Hippocampal formation (tissue), 2 donors: ENCODE measurements at regions not wholly inside any gene's neighbourhood (a gene's known extent, or its start where the extent isn't known, plus 50 kb on each side); places are given as distances from the start of the nearest gene placed in this dataset.

Experiments
- DNase-seq, 2 donors: peaks; one replicate each; lab custom pipeline; 2025; lab: John Stamatoyannopoulos, UW

DNA sequence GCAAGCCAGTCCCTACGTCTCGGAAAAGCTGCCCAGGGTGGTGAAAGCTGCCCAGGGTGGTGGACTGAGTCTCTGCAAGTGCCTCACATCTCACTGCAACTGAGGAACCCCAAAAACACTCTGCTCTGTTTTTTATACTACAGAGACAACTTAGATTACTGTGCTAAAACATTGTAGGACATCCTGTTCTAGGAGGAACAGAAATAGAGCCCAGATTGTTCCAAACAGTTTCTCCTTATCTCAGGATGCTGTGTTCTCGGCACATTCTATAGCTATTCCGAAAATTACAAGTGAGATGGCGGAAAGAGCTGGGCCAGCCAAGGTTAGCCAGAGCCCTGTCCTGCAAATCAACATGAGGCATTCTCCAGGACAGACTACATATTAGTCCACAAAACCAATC lies 138.7 kb downstream of the LRIG3 start:
- no peak for DNase-seq

DNA sequence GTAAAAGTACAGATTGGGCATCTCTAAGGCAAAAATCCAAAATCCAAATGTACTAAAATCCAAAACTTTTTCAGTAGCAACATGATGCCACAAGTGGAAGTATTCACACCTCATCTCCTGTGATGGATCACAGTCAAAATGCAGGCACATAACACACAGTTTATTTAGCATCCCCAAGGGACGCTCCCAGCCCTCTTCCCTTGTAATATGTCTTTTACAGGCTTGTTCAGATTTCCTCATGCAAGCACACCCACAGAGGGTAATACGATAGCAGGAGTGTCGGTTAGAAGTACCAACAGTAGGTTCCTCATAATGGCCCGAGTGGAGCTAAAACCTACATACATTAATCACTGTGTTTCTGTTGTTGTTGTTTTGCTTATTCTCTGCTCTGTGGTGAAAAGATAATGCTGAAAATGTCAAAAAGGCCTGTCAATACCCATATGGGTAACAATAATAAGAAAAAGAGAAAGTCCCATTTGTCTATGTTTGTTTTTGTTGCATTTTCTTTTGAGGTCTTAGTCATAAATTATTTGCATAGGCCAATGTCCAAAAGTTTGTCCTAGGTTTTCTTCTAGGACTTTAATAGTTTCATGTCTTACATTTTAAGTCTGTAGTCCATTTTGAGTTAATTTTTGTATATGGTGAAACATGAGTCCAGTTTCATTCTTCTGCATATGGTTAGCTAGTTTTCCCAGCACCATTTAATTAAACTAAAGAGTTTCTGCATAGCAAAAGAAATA lies 133.1 kb downstream of the LRIG3 start:
- no peak for DNase-seq

DNA sequence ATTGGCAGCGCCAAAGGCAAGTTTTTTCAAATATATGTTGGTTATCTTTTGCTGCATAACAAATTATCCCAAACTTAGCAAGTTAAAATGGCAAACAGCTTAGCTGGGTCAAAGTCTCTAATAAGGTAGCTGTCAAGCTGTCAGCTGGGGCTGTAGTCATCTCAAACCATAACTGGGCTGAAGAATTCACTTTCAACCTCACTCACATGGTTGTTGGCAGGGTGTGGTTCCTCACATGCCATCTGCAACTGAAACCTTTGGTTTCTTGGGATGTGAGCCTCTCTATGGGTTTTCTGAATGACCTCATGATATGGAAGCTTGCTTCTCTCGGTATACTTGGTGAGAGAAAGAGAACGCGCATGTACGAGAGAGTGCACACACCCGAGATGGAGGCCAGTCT lies 125.4 kb downstream of the LRIG3 start:
- DNase-seq = no peak

DNA sequence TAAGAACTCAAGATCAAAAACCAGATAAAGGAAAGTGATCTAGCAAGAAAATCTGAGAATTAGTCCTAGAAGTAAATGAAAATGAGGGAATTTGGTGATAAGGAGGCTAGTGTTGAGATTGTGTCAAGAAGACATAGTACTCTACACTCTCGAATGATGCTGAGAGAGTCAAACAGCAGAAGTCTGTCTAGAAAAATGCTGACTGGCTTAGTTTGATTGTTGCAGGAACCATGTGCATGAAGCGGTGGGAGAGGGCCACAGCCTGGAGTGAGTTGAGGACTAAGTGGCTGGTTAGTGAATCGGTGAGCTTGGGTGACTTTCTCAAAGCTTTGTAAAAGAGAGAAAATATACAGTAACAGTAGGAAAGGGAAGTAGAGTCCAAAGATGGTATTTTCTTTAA lies 124.5 kb downstream of the LRIG3 start:
- DNase-seq = no peak

DNA sequence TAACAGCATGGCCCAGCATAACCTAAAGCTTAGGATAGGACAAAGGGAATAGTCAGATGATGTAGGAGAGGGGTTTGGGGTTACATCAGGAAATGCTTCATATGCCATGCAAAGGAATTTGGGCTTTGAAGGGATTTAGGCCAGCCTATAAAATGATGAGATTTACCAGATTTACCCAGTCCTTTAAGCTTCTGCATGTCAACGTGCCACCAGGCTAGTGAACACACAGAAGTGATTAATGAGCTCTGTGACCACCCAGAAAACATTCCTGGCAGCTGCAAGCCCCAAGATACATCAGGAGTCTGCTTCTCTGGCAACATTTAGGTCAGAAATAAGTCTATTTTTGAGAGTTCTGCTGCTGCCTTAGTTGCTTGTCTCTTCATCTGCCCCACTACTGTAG lies 118.3 kb downstream of the LRIG3 start:
- DNase-seq = no peak

DNA sequence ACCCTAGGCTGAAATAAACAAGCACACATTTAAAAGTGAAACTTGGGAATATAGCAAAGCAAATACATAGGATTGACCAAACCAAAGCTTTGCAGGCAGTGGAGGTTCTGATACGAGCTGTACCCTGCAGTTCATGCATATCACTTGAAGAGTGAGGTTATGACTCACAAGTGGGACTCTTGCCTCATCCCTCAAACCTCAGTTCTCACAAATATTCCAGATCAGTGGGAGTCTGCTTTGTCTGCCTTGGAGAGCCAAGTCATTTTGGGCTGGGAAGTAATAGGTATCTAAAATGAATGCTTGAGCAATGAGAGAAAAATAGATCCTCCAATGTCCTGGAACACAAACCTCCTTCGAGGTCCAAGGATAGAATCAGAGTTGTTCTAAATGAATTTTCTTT lies 116.4 kb downstream of the LRIG3 start:
- DNase-seq = no peak

DNA sequence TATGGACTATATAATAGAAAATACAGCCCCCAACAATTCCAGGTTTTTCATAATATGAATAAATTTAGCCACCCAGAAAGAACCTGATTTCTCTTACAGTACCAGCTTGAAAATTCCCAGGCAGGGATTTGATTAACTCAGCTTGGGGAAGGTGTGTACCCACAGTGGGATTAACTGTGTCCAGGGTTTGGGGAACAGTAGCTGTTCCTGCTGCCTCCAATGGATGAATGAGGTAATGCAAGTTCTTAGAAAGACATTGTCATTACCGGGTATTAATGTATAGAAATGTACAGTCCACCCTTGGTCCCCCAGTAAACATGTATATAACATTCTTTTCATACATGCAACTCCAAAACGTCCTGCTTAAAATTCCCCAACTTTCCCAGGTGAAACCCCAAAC lies 115.6 kb downstream of the LRIG3 start:
- DNase-seq = no peak

DNA sequence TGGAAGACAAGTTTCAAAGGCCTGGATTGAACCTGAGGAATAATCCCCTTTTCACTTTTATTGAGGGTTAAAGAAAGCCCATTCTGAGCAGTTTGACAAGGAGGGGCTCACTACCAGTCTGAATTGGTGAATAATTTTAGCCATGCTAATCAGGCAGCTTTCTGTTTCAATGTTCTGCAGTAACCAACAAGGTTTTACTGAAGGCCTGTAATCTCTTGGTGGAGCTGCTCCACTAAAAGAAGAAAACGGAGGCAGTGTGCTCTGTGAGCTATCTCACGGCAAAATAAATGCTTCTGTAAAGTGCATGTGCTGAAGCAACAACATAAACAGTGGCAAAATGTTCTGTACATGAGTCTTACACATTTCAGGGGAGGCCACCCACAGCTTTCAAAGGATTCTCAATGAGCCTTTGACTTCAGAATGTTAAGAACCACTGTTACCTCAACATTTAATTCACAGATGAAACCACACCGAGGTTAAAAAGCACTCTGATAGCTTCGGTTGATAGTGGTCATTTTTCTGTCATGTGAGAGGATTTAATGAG lies 111.2 kb downstream of the LRIG3 start:
- DNase-seq = no peak

DNA sequence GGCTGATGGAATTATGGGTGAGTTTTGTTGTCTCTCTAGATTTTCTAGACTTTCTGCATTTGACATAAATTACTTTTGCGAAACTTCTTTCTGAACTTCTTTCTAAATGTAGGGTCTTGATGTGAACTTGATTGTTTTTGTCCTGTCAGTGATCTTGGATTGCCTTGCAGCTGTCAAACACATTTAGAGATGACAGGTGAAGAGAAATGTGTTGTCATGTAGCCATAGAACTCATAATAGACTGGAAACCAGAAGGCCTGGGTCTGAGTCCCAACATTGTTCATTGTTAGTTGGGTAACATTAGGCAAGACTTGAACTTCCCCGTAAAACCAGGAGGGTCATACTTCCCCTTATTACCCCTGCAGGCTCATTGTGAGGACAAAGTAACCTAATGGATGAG lies 109.0 kb downstream of the LRIG3 start:
- DNase-seq = no peak

DNA sequence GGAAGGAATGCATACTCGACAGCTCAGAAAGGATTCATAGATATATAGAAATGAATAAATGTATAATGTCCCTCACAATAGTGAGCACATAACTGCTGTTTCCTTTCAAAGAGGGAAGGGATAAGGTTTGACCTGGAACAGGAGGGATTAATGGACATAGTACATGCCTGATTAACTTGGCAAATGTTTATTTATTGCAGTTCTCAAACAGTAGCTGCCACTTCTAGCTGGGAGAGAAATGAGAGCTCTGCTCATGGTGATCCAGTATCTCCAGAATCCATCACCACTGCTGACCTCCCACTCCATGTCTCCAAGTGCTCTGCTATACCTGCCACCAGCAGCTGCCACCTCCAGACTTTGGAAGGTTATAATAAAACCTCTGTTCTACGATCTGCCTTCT lies 108.1 kb downstream of the LRIG3 start:
- no peak for DNase-seq

DNA sequence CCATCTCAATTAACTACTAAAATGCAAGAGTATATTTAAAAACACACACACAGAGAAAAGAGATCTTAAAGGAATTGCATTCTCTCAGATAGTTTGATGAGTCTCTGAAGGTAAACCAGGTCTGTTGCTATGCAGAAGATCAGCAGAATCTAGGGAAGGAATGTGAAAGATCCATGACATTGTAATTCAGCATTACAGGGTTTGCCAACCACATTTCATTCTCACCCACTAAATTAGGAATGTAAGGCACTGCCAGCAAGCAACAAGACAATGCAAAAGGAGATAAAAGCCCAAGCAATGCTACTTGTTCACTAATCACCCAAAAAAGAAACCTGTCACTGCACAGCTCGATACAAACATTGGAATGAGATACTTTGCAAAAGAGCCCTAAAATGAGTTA lies 106.3 kb downstream of the LRIG3 start:
- DNase-seq = no peak

DNA sequence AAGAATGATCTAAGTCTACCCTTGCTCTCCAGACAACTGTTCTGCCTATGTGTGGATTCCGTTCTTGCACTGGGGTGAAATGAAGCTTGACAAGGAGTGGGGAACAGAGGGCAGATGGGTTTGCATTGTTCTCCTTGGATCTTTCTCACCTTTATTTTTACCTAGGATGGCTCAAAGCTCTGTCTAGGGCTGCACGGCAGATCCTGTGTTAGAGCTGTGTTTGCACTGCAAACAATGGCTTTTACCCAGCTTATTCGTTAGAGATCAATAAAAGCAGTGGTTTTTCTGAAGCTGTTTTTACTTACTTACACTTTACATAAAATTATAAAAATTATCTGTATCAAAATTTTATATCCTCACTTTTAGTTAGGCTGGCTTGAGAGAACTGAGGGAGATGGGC lies 105.1 kb downstream of the LRIG3 start:
- no peak for DNase-seq

DNA sequence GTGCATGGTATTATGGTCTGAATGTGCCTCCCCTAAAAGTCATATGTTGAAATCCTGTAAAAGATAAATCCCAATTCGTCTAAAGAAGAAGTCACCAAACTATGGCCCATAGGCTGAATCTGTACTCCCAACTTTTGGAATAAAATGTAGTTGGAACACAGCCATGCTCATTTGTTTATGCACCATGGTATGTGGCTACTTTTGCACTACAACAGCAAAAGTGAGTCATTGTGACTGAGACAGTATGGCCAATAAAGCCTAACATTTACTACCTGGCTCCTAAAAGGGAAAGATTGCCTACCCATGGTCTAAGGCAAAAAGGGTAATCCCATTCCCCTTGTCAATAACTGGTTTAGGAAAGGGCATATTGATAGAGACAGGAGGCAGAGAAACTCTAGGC lies 101.8 kb downstream of the LRIG3 start:
- no peak for DNase-seq

DNA sequence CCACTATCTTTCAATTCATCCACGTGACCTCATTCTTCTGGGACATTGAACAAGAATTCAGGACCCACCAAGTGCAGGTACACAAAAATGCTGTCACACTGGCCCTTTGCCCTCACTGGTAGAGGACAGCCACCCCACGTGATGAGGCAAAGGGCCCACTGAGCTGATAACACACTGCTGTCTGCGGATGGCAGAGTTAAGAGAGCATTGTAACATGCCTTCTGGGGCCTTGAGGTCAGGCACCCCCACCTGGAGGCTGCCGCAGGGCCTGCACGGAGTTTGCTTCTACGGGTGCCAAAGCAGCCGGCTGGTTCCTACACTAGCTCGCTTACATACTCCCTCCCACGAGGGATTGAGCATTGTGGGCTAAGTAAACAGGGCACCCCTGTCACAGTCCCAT lies 101.0 kb downstream of the LRIG3 start:
- DNase-seq = no peak

DNA sequence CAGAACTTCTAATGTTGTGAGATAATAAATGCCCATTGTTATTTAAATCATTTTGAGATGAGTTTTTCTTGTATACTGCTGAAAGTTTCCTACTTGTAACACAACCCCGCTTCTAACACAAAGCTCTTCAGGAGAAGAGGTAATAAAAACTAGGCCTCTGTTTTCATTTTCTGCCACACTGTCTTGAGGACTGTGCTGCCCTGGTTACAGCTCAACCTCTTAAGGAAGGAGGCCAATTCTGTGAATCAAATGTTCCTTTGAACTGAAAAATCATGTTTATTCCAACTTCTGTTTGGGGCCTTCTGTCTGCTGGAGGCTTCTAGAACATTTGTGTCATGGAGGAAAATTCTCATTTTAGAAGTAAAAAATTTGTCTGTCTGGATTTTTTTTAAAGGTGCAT lies 100.3 kb downstream of the LRIG3 start:
- no peak for DNase-seq
